Breast epithelium (tissue), 3 donors: ENCODE measurements at regions not wholly inside any gene's neighbourhood (a gene's known extent, or its start where the extent isn't known, plus 50 kb on each side); places are given as distances from the start of the nearest gene placed in this dataset.

Experiments used
- POLR2A ChIP-seq: fragments of 450-650 bp; IDR thresholded peaks from one replicate; pipeline ENCODE4 v1.6.1; 2016; ENCODE audit warnings: antibody characterized with exemption, mild to moderate bottlenecking, moderate library complexity
- TF ChIP-seq, protein P1 (sequence below), 3 donors: fragments of 450-650 bp; IDR thresholded peaks; one replicate each; pipeline ENCODE4 v1.5.1; 2016 to 2017; ENCODE audit warnings: antibody characterized with exemption in 3 of 3, mild to moderate bottlenecking in 3 of 3, moderate library complexity in 3 of 3

DNA sequence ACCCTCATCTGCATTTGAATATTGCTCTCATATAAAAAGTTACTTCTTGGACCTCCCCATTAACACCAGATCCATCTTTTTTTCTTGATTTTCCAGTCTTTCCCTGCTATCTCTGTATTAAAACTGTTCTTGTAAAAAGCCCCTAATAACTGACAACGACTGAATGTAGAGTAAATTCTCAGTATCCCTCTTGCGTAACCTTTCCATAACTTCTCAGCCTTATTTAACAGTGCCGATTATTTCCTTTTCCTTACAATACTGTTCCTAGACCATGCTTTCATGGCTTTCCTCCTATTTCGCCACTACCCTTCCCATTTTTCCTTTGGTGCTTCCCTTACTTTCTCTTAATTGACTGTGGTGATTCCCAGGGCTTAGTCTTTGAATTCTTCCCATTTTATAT, 348.9 kb upstream of the DSEL start:
- TF ChIP-seq, protein P1, sequence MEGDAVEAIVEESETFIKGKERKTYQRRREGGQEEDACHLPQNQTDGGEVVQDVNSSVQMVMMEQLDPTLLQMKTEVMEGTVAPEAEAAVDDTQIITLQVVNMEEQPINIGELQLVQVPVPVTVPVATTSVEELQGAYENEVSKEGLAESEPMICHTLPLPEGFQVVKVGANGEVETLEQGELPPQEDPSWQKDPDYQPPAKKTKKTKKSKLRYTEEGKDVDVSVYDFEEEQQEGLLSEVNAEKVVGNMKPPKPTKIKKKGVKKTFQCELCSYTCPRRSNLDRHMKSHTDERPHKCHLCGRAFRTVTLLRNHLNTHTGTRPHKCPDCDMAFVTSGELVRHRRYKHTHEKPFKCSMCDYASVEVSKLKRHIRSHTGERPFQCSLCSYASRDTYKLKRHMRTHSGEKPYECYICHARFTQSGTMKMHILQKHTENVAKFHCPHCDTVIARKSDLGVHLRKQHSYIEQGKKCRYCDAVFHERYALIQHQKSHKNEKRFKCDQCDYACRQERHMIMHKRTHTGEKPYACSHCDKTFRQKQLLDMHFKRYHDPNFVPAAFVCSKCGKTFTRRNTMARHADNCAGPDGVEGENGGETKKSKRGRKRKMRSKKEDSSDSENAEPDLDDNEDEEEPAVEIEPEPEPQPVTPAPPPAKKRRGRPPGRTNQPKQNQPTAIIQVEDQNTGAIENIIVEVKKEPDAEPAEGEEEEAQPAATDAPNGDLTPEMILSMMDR (IDR thresholded peaks at IDR 0.05) = no peak
- TF ChIP-seq POLR2A = no peak
